ENCODE measurements at regions not wholly inside any gene's neighbourhood (a gene's known extent, or its start where the extent isn't known, plus 50 kb on each side); places are given as distances from the start of the nearest gene placed in this dataset.

DNA sequence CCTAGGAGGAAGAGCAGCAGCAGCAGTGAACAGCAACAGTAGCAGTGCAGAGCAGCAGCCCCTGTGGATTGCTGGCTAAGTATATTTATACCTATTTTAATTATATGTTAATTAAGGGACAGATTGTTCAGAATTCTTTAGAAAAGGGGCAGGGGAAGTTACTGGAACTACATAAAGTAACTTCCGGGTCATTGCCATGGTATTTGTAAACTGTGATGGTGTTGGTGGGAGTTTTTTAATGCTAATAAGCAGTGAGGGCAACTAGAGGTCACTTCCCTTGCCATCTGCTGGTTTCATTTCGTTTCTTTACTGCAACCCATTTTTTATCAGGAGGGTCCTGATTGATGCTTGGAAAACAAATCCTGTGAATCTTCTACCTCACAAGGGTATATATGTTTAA lies 229.8 kb upstream of the PODXL start:
- WGBS (ENCODE audit: missing lambda C conversion rate) = 5% methylated on average over 2 of the region's 2 CpGs
- no peak for ATAC-seq
- H3K4me3 ChIP-seq = no peak overlapping the region

DNA sequence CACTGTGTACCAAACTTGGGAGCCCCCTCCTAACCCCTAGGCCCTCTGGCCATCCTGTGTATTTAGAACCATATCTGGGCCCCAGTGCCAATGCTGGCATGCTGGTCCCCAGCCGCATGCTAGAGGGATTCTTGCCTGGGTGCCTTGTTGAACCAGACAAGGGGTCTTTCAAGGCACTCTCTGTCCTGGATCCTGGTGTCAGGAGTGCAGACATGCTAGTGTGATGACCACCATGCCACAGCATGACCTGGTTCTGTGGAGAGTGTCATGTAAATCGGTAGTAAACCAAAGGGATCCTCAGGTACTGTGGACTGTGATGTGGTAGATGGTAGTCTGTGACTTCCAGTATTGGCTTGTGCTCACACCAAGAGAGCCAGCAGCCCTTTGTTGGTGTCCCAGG lies 222.2 kb upstream of the PODXL start:
- TF ChIP-seq HEYL (CRISPR knock-in tag; IDR thresholded peaks at IDR 0.05) (no peak), KDM5A (IDR thresholded peaks at IDR 0.05) (no peak), RFX5 (IDR thresholded peaks at IDR 0.05) (no peak), HDAC2 (IDR thresholded peaks at IDR 0.05) (no peak), TP53 (CRISPR knock-in tag; IDR thresholded peaks at IDR 0.05) (no peak), PHF8 (IDR thresholded peaks at IDR 0.05; ENCODE audit: borderline replicate concordance, low read depth) (no peak), SMC3 (IDR thresholded peaks at IDR 0.05) (no peak), MYC (IDR thresholded peaks at IDR 0.05; ENCODE audit: borderline replicate concordance, low read length) (no peak), NFE2L2 (conservative IDR thresholded peaks at IDR 0.05; ENCODE audit: low read length) (no peak), SREBF2 (IDR thresholded peaks at IDR 0.05) (no peak), MAFK (IDR thresholded peaks at IDR 0.05; ENCODE audit: partially characterized antibody) (no peak), CBX2 (IDR thresholded peaks at IDR 0.05; ENCODE audit: borderline replicate concordance, low read depth) (no peak), EHMT2 (IDR thresholded peaks at IDR 0.05; ENCODE audit: low read depth) (no peak), ESRRA (IDR thresholded peaks at IDR 0.05; ENCODE audit: borderline replicate concordance, low read length) (no peak), CBX8 (IDR thresholded peaks at IDR 0.05) (no peak)
- TF ChIP-seq, protein P1, sequence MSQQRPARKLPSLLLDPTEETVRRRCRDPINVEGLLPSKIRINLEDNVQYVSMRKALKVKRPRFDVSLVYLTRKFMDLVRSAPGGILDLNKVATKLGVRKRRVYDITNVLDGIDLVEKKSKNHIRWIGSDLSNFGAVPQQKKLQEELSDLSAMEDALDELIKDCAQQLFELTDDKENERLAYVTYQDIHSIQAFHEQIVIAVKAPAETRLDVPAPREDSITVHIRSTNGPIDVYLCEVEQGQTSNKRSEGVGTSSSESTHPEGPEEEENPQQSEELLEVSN (IDR thresholded peaks at IDR 0.05; ENCODE audit: borderline replicate concordance, low read depth) = no peak
- TF ChIP-seq, protein P2, sequence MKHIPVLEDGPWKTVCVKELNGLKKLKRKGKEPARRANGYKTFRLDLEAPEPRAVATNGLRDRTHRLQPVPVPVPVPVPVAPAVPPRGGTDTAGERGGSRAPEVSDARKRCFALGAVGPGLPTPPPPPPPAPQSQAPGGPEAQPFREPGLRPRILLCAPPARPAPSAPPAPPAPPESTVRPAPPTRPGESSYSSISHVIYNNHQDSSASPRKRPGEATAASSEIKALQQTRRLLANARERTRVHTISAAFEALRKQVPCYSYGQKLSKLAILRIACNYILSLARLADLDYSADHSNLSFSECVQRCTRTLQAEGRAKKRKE (CRISPR knock-in tag; IDR thresholded peaks at IDR 0.05; ENCODE audit: low read depth) = no peak
- TF ChIP-seq, protein P3, sequence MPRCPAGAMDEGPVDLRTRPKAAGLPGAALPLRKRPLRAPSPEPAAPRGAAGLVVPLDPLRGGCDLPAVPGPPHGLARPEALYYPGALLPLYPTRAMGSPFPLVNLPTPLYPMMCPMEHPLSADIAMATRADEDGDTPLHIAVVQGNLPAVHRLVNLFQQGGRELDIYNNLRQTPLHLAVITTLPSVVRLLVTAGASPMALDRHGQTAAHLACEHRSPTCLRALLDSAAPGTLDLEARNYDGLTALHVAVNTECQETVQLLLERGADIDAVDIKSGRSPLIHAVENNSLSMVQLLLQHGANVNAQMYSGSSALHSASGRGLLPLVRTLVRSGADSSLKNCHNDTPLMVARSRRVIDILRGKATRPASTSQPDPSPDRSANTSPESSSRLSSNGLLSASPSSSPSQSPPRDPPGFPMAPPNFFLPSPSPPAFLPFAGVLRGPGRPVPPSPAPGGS (IDR thresholded peaks at IDR 0.05) = no peak
- TF ChIP-seq, protein P4, sequence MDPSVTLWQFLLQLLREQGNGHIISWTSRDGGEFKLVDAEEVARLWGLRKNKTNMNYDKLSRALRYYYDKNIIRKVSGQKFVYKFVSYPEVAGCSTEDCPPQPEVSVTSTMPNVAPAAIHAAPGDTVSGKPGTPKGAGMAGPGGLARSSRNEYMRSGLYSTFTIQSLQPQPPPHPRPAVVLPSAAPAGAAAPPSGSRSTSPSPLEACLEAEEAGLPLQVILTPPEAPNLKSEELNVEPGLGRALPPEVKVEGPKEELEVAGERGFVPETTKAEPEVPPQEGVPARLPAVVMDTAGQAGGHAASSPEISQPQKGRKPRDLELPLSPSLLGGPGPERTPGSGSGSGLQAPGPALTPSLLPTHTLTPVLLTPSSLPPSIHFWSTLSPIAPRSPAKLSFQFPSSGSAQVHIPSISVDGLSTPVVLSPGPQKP (IDR thresholded peaks at IDR 0.05; ENCODE audit: low read depth, low read length) = no peak
- no peaks in the 10 kb centered on the region for H3K9me3 ChIP-seq
- POLR2A ChIA-PET = no interaction called here
- H3K4me3 ChIP-seq = no peak overlapping the region
- CTCF ChIA-PET = no interaction called here
- DNase-seq (ENCODE audit: low read depth in 1 of 2, low spot score in 1 of 2) = no peak
- ATAC-seq = no peak
- H3K4me1 ChIP-seq = no peaks in the 10 kb centered on the region
- H3K4me2 ChIP-seq = no peak overlapping the region
- WGBS (ENCODE audit: missing lambda C conversion rate) = 39% methylated on average over 2 of the region's 2 CpGs
- FAIRE-seq = no peak
- H3K27ac ChIP-seq = no peak overlapping the region

More for the DNA sequence above, 229.8 kb upstream of the PODXL start:
- no peak overlapping the region for H3K4me2 ChIP-seq
- TF ChIP-seq RAD21 (conservative IDR thresholded peaks at IDR 0.05 in 1 of 2, IDR thresholded peaks at IDR 0.05 in 1 of 2) (no peak), TP53 (CRISPR knock-in tag; IDR thresholded peaks at IDR 0.05) (no peak), GATA3 (IDR thresholded peaks at IDR 0.05; ENCODE audit: borderline replicate concordance) (no peak)
- FAIRE-seq = no peak
- H3K9me3 ChIP-seq = no peaks in the 10 kb centered on the region
- H3K4me1 ChIP-seq = no peaks in the 10 kb centered on the region
- no peak for DNase-seq (ENCODE audit: low read depth in 1 of 2, low spot score in 1 of 2)
- CTCF ChIA-PET = no interaction called here
- POLR2A ChIA-PET = no interaction called here
- H3K27ac ChIP-seq = no peak overlapping the region

All from A549 (cell line).